ENCODE measurements at regions not wholly inside any gene's neighbourhood (a gene's known extent, or its start where the extent isn't known, plus 50 kb on each side); places are given as distances from the start of the nearest gene placed in this dataset.

GRCh38 chr1:34621916-34622315 lies 132.9 kb upstream of the GJB5 start:
- TF ChIP-seq FOXP2 (optimal IDR thresholded peaks at IDR 0.05; ENCODE audit: borderline replicate concordance, extremely low read depth, extremely low read length, insufficient read depth) (no peak), SIN3A (IDR thresholded peaks at IDR 0.05; ENCODE audit: borderline replicate concordance, insufficient read depth, low read length) (no peak), TAF1 (IDR thresholded peaks at IDR 0.05; ENCODE audit: borderline replicate concordance, insufficient read depth, low read length) (no peak), REST (IDR thresholded peaks at IDR 0.05; ENCODE audit: insufficient read depth in 1 of 2, low read depth in 2 of 2, low read length in 2 of 2) (no peak), POLR2AphosphoS5 (IDR thresholded peaks at IDR 0.05; ENCODE audit: low read depth, low read length) (no peak)

GRCh38 chr1:34625521-34626015 lies 129.3 kb upstream of the GJB5 start:
- no peak for TF ChIP-seq TAF1 (IDR thresholded peaks at IDR 0.05; ENCODE audit: borderline replicate concordance, insufficient read depth, low read length)
- TF ChIP-seq SIN3A (IDR thresholded peaks at IDR 0.05; ENCODE audit: borderline replicate concordance, insufficient read depth, low read length) = no peak
- TF ChIP-seq FOXP2 (optimal IDR thresholded peaks at IDR 0.05; ENCODE audit: borderline replicate concordance, extremely low read depth, extremely low read length, insufficient read depth) = no peak
- no peak for TF ChIP-seq POLR2AphosphoS5 (IDR thresholded peaks at IDR 0.05; ENCODE audit: low read depth, low read length)
- TF ChIP-seq REST (IDR thresholded peaks at IDR 0.05; ENCODE audit: insufficient read depth in 1 of 2, low read depth in 2 of 2, low read length in 2 of 2) = no peak

- no peak for TF ChIP-seq FOXP2 (optimal IDR thresholded peaks at IDR 0.05; ENCODE audit: borderline replicate concordance, extremely low read depth, extremely low read length, insufficient read depth)
- TF ChIP-seq REST (IDR thresholded peaks at IDR 0.05; ENCODE audit: insufficient read depth in 1 of 2, low read depth in 2 of 2, low read length in 2 of 2) = no peak
- TF ChIP-seq SIN3A (IDR thresholded peaks at IDR 0.05; ENCODE audit: borderline replicate concordance, insufficient read depth, low read length) = no peak
- no peak for TF ChIP-seq POLR2AphosphoS5 (IDR thresholded peaks at IDR 0.05; ENCODE audit: low read depth, low read length)
- TF ChIP-seq TAF1 (IDR thresholded peaks at IDR 0.05; ENCODE audit: borderline replicate concordance, insufficient read depth, low read length) = no peak
Observed at GRCh38 chr1:34627465-34628240, 127.2 kb upstream of the GJB5 start.

- TF ChIP-seq TAF1 (IDR thresholded peaks at IDR 0.05; ENCODE audit: borderline replicate concordance, insufficient read depth, low read length) = no peak
- TF ChIP-seq REST (IDR thresholded peaks at IDR 0.05; ENCODE audit: insufficient read depth in 1 of 2, low read depth in 2 of 2, low read length in 2 of 2) = no peak
- TF ChIP-seq FOXP2 (optimal IDR thresholded peaks at IDR 0.05; ENCODE audit: borderline replicate concordance, extremely low read depth, extremely low read length, insufficient read depth) = no peak
- no peak for TF ChIP-seq POLR2AphosphoS5 (IDR thresholded peaks at IDR 0.05; ENCODE audit: low read depth, low read length)
- no peak for TF ChIP-seq SIN3A (IDR thresholded peaks at IDR 0.05; ENCODE audit: borderline replicate concordance, insufficient read depth, low read length)
Observed at GRCh38 chr1:34631126-34631525, 123.7 kb upstream of the GJB5 start.

Data from PFSK-1 (cell line).